ENCODE measurements at regions not wholly inside any gene's neighbourhood (a gene's known extent, or its start where the extent isn't known, plus 50 kb on each side); places are given as distances from the start of the nearest gene placed in this dataset.
"Not testable (repeated sequence)": the region's sequence is repeated elsewhere in the genome, so short reads cannot be mapped to it uniquely, and the experiment has no call there.

- ChIA-PET CTCF (no interaction called here), POLR2A (no interaction called here)
Measured at GRCh38 chr16:66189951-66190350, 176.5 kb upstream of the CDH5 start.

GRCh38 chr16:66188917-66189725 lies 177.4 kb upstream of the CDH5 start:
- no peak for DNase-seq (ENCODE audit: extremely low spot score)
- TF ChIP-seq LEF1 (IDR thresholded peaks at IDR 0.05; ENCODE audit: borderline replicate concordance) (no peak), FOXA1 (IDR thresholded peaks at IDR 0.05) (no peak), FOXM1 (IDR thresholded peaks at IDR 0.05; ENCODE audit: borderline replicate concordance) (no peak), PKNOX1 (IDR thresholded peaks at IDR 0.05) (no peak)
- CTCF ChIA-PET = no interaction called here
- POLR2A ChIA-PET = no interaction called here

More at GRCh38 chr16:66189951-66190350, 176.5 kb upstream of the CDH5 start:
- no peak for TF ChIP-seq LEF1 (IDR thresholded peaks at IDR 0.05; ENCODE audit: borderline replicate concordance)
- no peak for TF ChIP-seq BHLHE40 (IDR thresholded peaks at IDR 0.05; ENCODE audit: borderline replicate concordance)
- no peak for TF ChIP-seq ARNT (IDR thresholded peaks at IDR 0.05)
- no peak for TF ChIP-seq PKNOX1 (IDR thresholded peaks at IDR 0.05)
- no peak for TF ChIP-seq NFRKB (IDR thresholded peaks at IDR 0.05)
- no peak for TF ChIP-seq ELF4 (IDR thresholded peaks at IDR 0.05)
- no peak for TF ChIP-seq HDGF (IDR thresholded peaks at IDR 0.05; ENCODE audit: borderline replicate concordance)
- DNase-seq (ENCODE audit: extremely low spot score) = no peak

- CTCF ChIA-PET = interaction anchor here (0.7 kb wide), 1 partner anchor 636 kb away, joined by 4 read pairs; no protein-coding TSS in a partner anchor
Measured at GRCh38 chr16:66186251-66186785, 180.2 kb upstream of the CDH5 start.

GRCh38 chr16:66182592-66182991 lies 183.9 kb upstream of the CDH5 start:
- ChIA-PET POLR2A (no interaction called here), CTCF (no interaction called here)
- TF ChIP-seq TARDBP (IDR thresholded peaks at IDR 0.05) = no peak
- DNase-seq (ENCODE audit: extremely low spot score) = no peak

More at GRCh38 chr16:66186251-66186785, 180.2 kb upstream of the CDH5 start:
- POLR2A ChIA-PET = no interaction called here
- TF ChIP-seq ELF4 (IDR thresholded peaks at IDR 0.05) = no peak
- no peak for TF ChIP-seq TARDBP (IDR thresholded peaks at IDR 0.05)
- TF ChIP-seq L3MBTL2 (conservative IDR thresholded peaks at IDR 0.05) = no peak
- TF ChIP-seq ZNF384 (IDR thresholded peaks at IDR 0.05) = no peak
- no peak for TF ChIP-seq CTBP1 (IDR thresholded peaks at IDR 0.05; ENCODE audit: borderline replicate concordance)
- no peak for TF ChIP-seq FOXA1 (IDR thresholded peaks at IDR 0.05)
- no peak for TF ChIP-seq SP1 (IDR thresholded peaks at IDR 0.05)
- TF ChIP-seq BHLHE40 (IDR thresholded peaks at IDR 0.05; ENCODE audit: borderline replicate concordance) = no peak
- TF ChIP-seq SUZ12 (IDR thresholded peaks at IDR 0.05) = no peak
- TF ChIP-seq FOXK2 (IDR thresholded peaks at IDR 0.05) = no peak
- no peak for TF ChIP-seq LEF1 (IDR thresholded peaks at IDR 0.05; ENCODE audit: borderline replicate concordance)
- no peak for TF ChIP-seq ARNT (IDR thresholded peaks at IDR 0.05)
- no peak for DNase-seq (ENCODE audit: extremely low spot score)

- ChIA-PET CTCF (no interaction called here), POLR2A (no interaction called here)
- TF ChIP-seq HDGF (IDR thresholded peaks at IDR 0.05; ENCODE audit: borderline replicate concordance) (no peak), LEF1 (IDR thresholded peaks at IDR 0.05; ENCODE audit: borderline replicate concordance) (no peak), NFRKB (IDR thresholded peaks at IDR 0.05) (no peak), SP1 (IDR thresholded peaks at IDR 0.05) (no peak), ELF4 (IDR thresholded peaks at IDR 0.05) (no peak), ARNT (IDR thresholded peaks at IDR 0.05) (no peak), BHLHE40 (IDR thresholded peaks at IDR 0.05; ENCODE audit: borderline replicate concordance) (no peak), FOXM1 (IDR thresholded peaks at IDR 0.05; ENCODE audit: borderline replicate concordance) (no peak), FOXK2 (IDR thresholded peaks at IDR 0.05) (no peak), TARDBP (IDR thresholded peaks at IDR 0.05) (no peak), L3MBTL2 (conservative IDR thresholded peaks at IDR 0.05) (no peak)
- DNase-seq (ENCODE audit: extremely low spot score) = no peak
Measured at GRCh38 chr16:66176731-66177130, 189.8 kb upstream of the CDH5 start.

GRCh38 chr16:66176111-66176510 lies 190.4 kb upstream of the CDH5 start:
- CTCF ChIA-PET = no interaction called here
- TF ChIP-seq TARDBP (IDR thresholded peaks at IDR 0.05) (no peak), ARNT (IDR thresholded peaks at IDR 0.05) (no peak)
- DNase-seq (ENCODE audit: extremely low spot score) = no peak
- POLR2A ChIA-PET = no interaction called here

GRCh38 chr16:66175636-66176035 lies 190.9 kb upstream of the CDH5 start:
- ChIA-PET CTCF (no interaction called here), POLR2A (no interaction called here)
- no peak for DNase-seq (ENCODE audit: extremely low spot score)
- TF ChIP-seq FOXA1 (IDR thresholded peaks at IDR 0.05) = no peak
- no peak for TF ChIP-seq ELF4 (IDR thresholded peaks at IDR 0.05)
- TF ChIP-seq BHLHE40 (IDR thresholded peaks at IDR 0.05; ENCODE audit: borderline replicate concordance) = no peak
- no peak for TF ChIP-seq NFRKB (IDR thresholded peaks at IDR 0.05)
- no peak for TF ChIP-seq SP1 (IDR thresholded peaks at IDR 0.05)
- TF ChIP-seq TARDBP (IDR thresholded peaks at IDR 0.05) = no peak
- no peak for TF ChIP-seq ARNT (IDR thresholded peaks at IDR 0.05)

GRCh38 chr16:66175058-66175457 lies 191.4 kb upstream of the CDH5 start:
- DNase-seq (ENCODE audit: extremely low spot score) = no peak
- TF ChIP-seq CTBP1 (IDR thresholded peaks at IDR 0.05; ENCODE audit: borderline replicate concordance) (no peak), BHLHE40 (IDR thresholded peaks at IDR 0.05; ENCODE audit: borderline replicate concordance) (no peak), FOXK2 (IDR thresholded peaks at IDR 0.05) (no peak), FOXM1 (IDR thresholded peaks at IDR 0.05; ENCODE audit: borderline replicate concordance) (no peak), SUZ12 (IDR thresholded peaks at IDR 0.05) (no peak), TARDBP (IDR thresholded peaks at IDR 0.05) (no peak), NFRKB (IDR thresholded peaks at IDR 0.05) (no peak), PKNOX1 (IDR thresholded peaks at IDR 0.05) (no peak)
- CTCF ChIA-PET = no interaction called here
- POLR2A ChIA-PET = no interaction called here

- POLR2A ChIA-PET; DNase-seq (ENCODE audit: extremely low spot score); CTCF ChIA-PET: not testable (repeated sequence)
Measured at GRCh38 chr16:66173796-66174195, 192.7 kb upstream of the CDH5 start.

- POLR2A ChIA-PET; CTCF ChIA-PET; DNase-seq (ENCODE audit: extremely low spot score): not testable (repeated sequence)
Measured at GRCh38 chr16:66173181-66173580, 193.3 kb upstream of the CDH5 start.

Data from HEK293T (cell line).